Nephron (organoid): ENCODE measurements at regions not wholly inside any gene's neighbourhood (a gene's known extent, or its start where the extent isn't known, plus 50 kb on each side); places are given as distances from the start of the nearest gene placed in this dataset.
A peak's percentile ranks its signal among the peaks of the same experiment; 100 is the strongest.

Source experiments
- H3K27ac Mint-ChIP-seq, 3 experiments: 2 replicates each; pipeline ENCODE4 v1.8.0; 2020; ENCODE audit warnings: mixed read lengths in 3 of 3, mild to moderate bottlenecking in 2 of 3, moderate library complexity in 1 of 3
- H3K27me3 Mint-ChIP-seq: 2 replicates; pipeline ENCODE4 v1.8.0; 2021; ENCODE audit warnings: low read depth, mild to moderate bottlenecking, moderate library complexity, mixed read lengths
- H3K36me3 Mint-ChIP-seq: 2 replicates; pipeline ENCODE4 v1.8.0; 2020; ENCODE audit warnings: low read depth, mixed read lengths
- H3K4me1 Mint-ChIP-seq: 2 replicates; pipeline ENCODE4 v1.8.0; 2020; ENCODE audit warnings: mixed read lengths
- H3K4me3 Mint-ChIP-seq, 3 experiments: 2 replicates each; pipeline ENCODE4 v1.8.0; 2020; ENCODE audit warnings: mild to moderate bottlenecking in 3 of 3, mixed read lengths in 3 of 3, moderate library complexity in 2 of 3
- H3K9me3 Mint-ChIP-seq: 2 replicates; pipeline ENCODE4 v1.8.0; 2020; ENCODE audit warnings: mixed read lengths
- CTCF ChIP-seq, 3 experiments: fragments of 200-600 bp; sonication (generic); IDR thresholded peaks; one replicate each; pipeline ENCODE4 v1.5.0; 2021; ENCODE audit warnings: antibody characterized with exemption in 3 of 3; ENCODE audit not compliant: unreplicated experiment in 3 of 3

- Mint-ChIP-seq H3K9me3 (no peaks in the 10 kb centered on the region), H3K36me3 (no peaks in the 10 kb centered on the region), H3K27me3 (no peaks in the 10 kb centered on the region), H3K4me3 (no peak overlapping the region), H3K27ac (no peak overlapping the region), H3K4me1 (peaks cover 4% of the 10 kb centered on the region)
- no peak for TF ChIP-seq CTCF (IDR thresholded peaks at IDR 0.05; ENCODE audit: unreplicated experiment in 3 of 3)
These were observed 347.6 kb upstream of the IMPG1 start for GRCh38 chr6:76420094-76420493.

GRCh38 chr6:76418560-76419223 is 346.2 kb upstream of the IMPG1 start:
- Mint-ChIP-seq H3K4me3 (no peak overlapping the region), H3K9me3 (no peaks in the 10 kb centered on the region), H3K4me1 (peaks cover 4% of the 10 kb centered on the region), H3K27me3 (no peaks in the 10 kb centered on the region), H3K27ac (peak overlapping the region in 1 of 3 experiments; percentile 22), H3K36me3 (no peaks in the 10 kb centered on the region)
- TF ChIP-seq CTCF (IDR thresholded peaks at IDR 0.05; ENCODE audit: unreplicated experiment in 3 of 3) = no peak

- H3K36me3 Mint-ChIP-seq = no peaks in the 10 kb centered on the region
- H3K27ac Mint-ChIP-seq = no peak overlapping the region
- no peaks in the 10 kb centered on the region for H3K9me3 Mint-ChIP-seq
- no peaks in the 10 kb centered on the region for H3K27me3 Mint-ChIP-seq
- TF ChIP-seq CTCF (IDR thresholded peaks at IDR 0.05; ENCODE audit: unreplicated experiment in 3 of 3) = no peak
- H3K4me3 Mint-ChIP-seq = no peak overlapping the region
- H3K4me1 Mint-ChIP-seq = peaks cover 9% of the 10 kb centered on the region
These were observed 344.6 kb upstream of the IMPG1 start for GRCh38 chr6:76416821-76417605.

GRCh38 chr6:76403064-76403463 is 330.6 kb upstream of the IMPG1 start:
- H3K4me3 Mint-ChIP-seq = no peak overlapping the region
- no peak overlapping the region for H3K27ac Mint-ChIP-seq
- H3K36me3 Mint-ChIP-seq = no peaks in the 10 kb centered on the region
- TF ChIP-seq CTCF (IDR thresholded peaks at IDR 0.05; ENCODE audit: unreplicated experiment in 3 of 3) = no peak
- no peaks in the 10 kb centered on the region for H3K4me1 Mint-ChIP-seq
- H3K9me3 Mint-ChIP-seq = peaks cover 4% of the 10 kb centered on the region
- H3K27me3 Mint-ChIP-seq = no peaks in the 10 kb centered on the region

- H3K36me3 Mint-ChIP-seq = no peaks in the 10 kb centered on the region
- TF ChIP-seq CTCF (IDR thresholded peaks at IDR 0.05; ENCODE audit: unreplicated experiment in 3 of 3) = no peak
- peaks cover 5% of the 10 kb centered on the region for H3K4me1 Mint-ChIP-seq
- no peaks in the 10 kb centered on the region for H3K27me3 Mint-ChIP-seq
- H3K9me3 Mint-ChIP-seq = no peaks in the 10 kb centered on the region
- no peak overlapping the region for H3K27ac Mint-ChIP-seq
- H3K4me3 Mint-ChIP-seq = no peak overlapping the region
These were observed 325.5 kb upstream of the IMPG1 start for GRCh38 chr6:76397966-76398365.
